GM04504 (cell line): ENCODE measurements at regions not wholly inside any gene's neighbourhood (a gene's known extent, or its start where the extent isn't known, plus 50 kb on each side); places are given as distances from the start of the nearest gene placed in this dataset.
"Not testable (repeated sequence)": the region's sequence is repeated elsewhere in the genome, so short reads cannot be mapped to it uniquely, and the experiment has no call there.

Source experiments
- DNase-seq: peaks from one replicate; pipeline ENCODE4 v3.0.0-alpha.2; 2012; ENCODE audit warnings: low read depth

DNA sequence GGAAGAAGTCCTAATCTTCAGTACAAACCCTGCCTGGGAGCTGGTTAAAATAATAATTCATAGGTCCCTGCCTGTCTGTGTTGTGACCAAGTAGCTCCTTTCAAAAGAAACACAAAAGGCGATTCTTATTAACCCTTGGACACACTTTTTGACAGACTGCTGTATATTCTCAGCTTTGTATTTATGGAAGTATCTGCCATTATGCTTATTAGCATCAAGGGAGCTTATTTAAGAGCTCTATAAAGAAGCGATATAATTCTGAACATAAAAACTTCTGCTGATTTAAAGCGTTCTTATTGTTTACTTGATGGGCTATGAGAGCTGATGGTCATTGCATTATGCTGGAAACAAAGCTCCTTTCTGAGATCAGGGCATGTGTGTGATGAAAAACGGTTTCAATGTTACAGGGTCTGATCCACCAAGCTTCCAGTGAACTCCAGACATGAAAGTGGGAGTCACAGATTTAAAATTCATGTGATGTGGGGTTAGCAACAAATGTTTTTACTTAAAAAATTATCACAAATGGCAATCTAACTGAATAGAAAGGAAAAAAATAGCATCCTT, 181.8 kb upstream of the PDE10A start:
- DNase-seq, result no peak

GRCh38 chr6:165844232-165844631, 181.2 kb upstream of the PDE10A start:
- no peak for DNase-seq

DNA sequence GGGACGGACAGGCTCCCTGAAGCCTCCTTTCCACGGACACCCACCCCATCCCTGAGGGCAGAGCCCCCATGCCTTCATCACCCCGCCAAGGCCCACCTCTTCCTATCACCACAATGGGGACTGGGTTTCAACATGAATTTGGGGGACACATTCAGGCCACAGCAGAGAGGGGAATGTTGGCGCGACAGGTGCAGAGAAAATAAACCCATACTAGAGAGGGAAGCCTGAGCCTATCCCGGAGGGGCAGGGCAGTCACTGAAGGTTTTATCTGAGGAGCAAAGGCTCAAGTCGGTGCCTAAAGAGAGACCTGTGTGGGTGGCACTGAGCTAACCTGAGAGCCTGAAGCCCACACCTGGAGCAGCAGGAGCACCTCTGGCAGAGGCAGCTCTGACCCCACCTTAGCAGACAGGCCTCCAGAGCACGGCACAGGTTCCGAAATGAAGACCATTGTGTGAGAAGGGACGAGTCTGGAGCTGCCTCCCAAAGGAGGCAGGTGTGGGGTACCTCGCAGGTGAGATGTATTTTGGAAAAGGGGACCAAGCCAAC, 180.6 kb upstream of the PDE10A start:
- no peak for DNase-seq

GRCh38 chr6:165843121-165843520, 180.1 kb upstream of the PDE10A start:
- DNase-seq, result no peak

- DNase-seq, result no peak
Measured at GRCh38 chr6:165842281-165842936, 179.4 kb upstream of the PDE10A start.

GRCh38 chr6:165841153-165841558, 178.1 kb upstream of the PDE10A start:
- no peak for DNase-seq

DNA sequence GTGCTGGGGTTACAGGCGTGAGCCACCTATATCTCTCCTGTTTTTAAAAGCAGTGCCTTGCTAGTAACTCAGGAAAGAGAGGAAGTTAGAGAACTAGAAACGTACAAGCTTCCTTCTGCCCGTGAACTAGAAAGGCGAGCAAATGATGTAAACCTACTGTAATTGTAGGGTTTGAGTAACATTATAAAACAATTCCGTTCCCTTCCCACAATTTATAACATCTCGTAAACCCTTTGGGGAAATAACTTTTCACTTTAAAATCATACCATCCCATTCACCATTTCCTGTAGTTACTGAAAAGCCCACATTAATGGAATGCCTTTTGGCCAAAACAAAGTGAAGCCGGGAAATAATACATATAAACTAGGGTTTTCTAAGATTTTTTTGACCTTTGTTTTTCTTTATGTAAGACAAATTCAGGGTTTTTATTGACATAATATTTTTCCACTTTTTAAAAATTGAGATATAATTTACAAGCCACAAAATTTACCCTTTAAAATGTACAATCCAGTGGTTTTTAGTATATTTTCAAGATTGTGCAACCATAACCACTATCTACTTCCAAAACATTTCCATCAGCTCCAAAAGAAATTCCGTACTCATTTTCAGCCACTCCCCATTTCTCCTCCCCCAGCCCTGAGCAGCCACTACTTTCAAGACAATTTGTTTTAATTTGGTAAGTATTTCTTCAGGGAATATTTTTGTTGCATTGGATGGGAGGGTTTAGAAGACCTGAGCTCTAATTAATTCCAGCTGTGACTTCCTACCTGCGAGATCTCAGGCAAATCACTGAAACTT, 175.1 kb upstream of the PDE10A start:
- no peak for DNase-seq

DNA sequence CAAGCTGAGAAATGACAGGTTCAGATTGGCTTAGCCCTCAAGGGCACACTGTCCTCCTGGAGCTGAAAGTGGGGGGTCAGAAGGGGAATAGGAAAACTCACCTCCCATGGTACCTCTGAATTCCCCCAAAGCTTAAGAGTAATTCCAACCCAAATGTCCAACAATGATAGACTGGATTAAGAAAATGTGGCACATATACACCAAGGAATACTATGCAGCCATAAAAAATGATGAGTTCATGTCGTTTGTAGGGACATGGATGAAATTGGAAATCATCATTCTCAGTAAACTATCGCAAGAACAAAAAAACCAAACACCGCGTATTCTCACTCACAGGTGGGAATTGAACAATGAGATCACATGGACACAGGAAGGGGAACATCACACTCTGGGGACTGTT, 173.6 kb upstream of the PDE10A start:
- DNase-seq, result not testable (repeated sequence)

DNA sequence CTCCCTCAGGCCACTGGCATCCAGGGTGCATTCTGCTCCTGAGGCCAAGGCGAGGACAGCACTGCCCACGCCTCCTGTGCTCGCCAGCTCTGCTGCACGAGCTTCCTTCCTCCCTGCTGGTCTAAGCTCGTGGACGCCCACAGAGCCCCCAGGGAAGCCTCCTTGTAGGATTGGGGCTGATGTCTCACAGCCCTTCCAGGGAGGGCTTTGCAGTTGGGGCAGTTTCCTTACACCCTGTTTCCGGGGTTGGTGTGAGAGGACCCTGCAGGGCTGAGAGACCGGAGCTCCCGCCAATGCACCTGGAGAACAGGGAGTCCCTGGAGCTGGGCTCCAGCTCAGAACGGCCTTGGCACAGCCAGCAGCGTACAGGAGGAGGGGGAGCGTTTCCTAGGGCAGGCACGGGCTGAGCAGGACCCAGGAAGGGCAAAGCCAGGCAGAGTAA, 172.4 kb upstream of the PDE10A start:
- DNase-seq, result no peak

DNA sequence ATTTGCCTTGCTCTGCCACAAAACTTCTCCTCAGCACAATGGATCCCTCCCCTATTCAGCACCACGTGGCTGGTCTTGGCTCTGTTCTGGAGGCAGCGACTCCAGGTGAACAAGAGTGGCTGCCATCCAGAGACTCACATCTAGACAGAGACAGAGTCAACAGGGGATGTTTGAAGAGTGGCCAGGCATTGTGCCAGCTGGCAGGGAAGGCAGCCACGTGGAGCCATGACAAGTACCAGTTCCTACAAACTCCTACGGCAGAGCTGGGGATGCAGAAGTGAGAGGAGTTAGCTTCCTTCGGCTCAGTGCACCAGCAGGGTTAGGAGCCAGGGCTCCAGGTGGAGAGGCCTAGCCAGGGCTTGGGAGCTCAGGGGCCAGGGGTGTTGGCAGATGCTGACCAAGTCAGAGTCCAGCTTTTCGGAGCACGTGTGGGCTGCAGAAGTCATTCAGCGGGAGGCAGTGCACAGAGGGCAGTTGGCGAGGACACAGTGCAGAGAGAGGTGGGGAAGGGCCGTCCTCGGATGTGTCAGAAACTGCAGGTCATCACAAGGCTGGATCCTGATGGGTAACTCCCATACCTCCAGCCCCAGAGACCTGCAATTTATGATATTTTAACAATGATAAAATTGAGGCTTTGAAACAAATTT, 171.7 kb upstream of the PDE10A start:
- no peak for DNase-seq

DNA sequence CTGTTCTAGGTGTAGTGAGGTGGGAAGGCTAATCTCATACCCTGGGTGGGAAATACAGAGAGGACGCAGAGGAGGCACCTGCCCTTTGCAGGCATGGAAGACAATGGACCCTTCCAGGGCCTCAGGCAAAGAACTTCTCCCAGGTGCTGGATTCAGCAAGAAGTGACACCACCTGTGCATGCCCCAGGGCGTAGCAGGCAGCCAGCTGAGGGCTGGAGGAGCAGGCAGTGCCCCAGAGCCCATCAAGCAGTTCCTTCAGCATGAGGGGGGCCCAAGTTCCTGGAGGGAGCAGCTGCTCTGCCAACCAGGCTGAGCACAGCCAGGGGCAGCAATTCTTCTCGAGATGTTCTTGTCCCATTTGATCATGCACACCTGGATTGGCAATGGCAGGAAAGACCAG, 170.3 kb upstream of the PDE10A start:
- no peak for DNase-seq

DNA sequence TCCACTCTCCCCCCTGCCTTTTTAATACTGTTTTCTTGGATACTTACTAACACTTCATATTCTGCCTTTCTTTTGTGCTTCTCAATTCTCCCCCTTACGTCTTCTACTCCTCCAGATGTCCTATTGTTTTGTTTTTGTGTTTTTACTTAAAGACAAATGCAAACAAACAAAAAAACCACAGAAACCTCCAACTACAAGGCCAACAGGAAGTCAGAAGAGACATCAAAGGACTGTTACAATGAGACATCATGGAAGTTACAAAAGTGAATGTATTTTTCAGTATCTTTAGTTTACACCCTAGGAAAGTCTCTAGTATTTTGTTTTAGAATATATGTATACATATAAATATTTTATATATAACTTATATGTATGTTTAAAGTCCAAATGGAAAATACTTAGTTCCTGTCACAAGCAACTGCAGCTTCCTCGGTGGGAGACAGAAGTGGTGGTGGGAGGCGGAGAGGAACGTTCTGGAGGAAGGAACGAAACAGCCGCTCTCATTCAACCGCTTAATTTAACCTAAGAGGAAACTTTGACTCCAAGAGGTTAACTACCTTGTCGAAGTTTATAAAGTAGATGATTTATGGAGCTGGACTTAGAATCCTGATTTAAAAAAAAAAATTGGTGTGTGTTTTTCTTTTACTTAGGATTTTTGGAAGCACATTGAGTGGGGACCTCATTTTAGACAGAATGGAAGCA, 168.9 kb upstream of the PDE10A start:
- no peak for DNase-seq

DNA sequence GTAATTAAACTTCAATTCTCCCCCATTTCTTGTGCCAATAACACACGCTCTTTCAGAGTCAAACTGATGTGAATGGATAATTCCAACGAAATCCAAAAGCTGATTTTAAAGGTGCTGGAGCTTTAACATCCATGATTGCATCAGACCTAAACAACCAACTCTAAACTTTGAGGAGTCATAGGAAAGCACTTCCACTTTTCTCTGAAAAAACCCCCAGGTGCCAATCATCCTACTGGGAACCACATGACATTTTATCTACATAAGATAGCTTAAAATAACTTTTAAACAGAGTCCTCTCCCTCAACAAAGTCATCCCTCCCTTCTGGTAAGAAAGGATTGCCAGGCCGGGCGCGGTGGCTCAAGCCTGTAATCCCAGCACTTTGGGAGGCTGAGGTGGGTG, 167.7 kb upstream of the PDE10A start:
- DNase-seq, result no peak

GRCh38 chr6:165829376-165829775, 166.3 kb upstream of the PDE10A start:
- DNase-seq, result no peak

DNA sequence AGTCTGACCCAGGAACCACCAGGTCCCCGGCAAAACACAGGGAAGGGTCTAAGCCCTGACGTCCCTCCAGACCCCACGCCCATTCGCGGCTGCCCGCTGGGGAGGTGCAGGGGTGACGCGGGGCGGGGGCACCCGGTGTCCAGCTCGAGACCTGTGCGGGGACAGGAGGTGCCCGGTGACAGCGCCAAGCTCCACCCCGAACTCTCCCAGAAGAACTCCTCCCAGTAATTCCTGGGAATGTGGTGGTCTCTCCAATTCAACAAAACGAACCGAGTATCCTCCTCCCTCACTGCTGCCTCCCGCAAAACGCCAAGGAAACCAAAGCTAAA, 164.1 kb upstream of the PDE10A start:
- DNase-seq, result no peak

GRCh38 chr6:165826487-165827189, 163.6 kb upstream of the PDE10A start:
- no peak for DNase-seq

DNA sequence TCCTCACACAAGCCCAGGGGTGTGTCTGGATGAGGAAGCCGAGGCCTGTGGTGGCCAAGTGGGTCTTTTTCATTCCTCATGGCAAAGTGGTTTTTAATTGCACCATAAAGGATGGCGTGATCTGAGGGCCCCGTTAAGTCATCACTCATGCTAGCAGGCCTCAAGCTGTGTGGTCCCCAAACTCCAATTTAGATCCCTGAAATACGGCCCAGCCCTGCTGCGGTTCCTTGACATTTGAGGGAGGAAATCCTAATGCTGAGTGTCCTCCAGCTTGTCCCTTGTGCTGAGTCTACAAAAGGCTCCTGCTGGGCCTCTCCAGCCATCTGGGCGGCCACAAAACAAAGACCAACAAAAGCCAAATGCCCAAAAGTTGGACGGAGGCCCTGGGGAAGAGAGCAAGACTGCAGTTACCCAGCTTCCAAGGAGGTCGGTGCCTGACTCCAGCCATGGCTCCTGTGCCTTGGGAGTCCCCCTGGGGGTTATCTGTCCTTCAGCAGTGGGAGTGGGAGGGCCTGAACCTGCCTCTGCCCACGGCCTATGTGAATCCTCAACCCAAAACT, 162.3 kb upstream of the PDE10A start:
- DNase-seq, result no peak

- DNase-seq, result no peak
Measured at GRCh38 chr6:165823609-165824326, 160.7 kb upstream of the PDE10A start.

DNA sequence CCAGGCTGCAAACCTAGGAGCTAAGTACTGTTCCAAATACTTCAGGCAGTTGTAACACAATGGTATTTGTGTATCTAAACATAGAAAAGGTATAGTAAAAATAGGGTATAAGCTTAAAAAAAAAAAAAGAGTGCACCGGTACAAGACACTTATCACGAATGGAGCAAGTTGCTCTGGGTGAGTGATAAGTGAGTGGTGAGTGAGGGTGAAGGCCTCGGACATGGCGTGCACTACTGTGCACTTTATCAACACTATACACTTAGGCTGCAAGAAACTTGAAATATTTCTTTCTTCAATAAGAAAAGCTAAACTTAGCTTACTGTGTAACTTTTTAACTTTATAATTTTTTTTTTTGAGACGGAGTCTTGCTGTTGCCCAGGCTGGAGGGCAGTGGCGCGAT, 159.5 kb upstream of the PDE10A start:
- no peak for DNase-seq

DNA sequence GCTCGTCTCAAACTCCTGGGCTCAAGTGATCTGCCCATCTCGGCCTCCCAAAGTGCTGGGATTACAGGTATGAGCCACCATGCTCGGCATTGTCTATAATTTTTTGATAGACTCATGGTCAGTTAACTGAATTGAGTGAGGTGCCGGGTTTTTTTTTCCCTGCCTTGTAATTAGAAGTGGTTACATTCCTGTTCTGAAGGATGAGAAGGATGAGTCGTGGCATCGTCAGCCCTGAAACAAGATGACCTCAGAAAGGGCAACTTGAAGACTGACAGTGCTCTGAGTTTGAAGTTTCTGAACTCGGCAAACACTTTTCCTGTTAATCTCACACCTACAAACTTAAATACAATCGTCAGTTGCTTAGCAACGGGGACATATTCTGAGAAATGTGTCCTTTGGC, 158.7 kb upstream of the PDE10A start:
- DNase-seq, result no peak
